HPDE6-E6E7 (cell line): ENCODE measurements at regions not wholly inside any gene's neighbourhood (a gene's known extent, or its start where the extent isn't known, plus 50 kb on each side); places are given as distances from the start of the nearest gene placed in this dataset.

Experiments used
- DNase-seq: peaks from one replicate; pipeline ENCODE4 v3.0.0; 2011; ENCODE audit warnings: missing footprints; ENCODE audit errors: extremely low spot score

DNA sequence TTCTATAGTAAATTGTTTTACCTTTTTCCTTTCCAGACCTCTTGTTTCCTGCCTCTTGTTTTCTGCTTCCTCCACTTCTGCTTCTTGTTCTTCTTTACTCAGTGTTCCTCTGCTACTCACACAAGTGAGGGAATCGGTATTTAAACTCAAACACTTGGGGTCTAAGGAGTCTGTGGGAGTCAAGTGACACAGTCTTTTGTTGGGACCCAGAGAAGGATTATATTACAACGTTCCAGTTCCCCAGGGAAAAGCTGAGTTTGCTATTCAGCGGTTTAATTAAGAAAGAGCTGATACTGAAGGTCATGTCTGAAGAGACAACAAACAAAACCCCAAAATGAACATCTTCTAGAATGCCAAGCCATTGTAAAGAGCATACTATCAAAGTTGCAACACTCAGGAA is 107.8 kb upstream of the CITED2 start:
- DNase-seq: no peak

DNA sequence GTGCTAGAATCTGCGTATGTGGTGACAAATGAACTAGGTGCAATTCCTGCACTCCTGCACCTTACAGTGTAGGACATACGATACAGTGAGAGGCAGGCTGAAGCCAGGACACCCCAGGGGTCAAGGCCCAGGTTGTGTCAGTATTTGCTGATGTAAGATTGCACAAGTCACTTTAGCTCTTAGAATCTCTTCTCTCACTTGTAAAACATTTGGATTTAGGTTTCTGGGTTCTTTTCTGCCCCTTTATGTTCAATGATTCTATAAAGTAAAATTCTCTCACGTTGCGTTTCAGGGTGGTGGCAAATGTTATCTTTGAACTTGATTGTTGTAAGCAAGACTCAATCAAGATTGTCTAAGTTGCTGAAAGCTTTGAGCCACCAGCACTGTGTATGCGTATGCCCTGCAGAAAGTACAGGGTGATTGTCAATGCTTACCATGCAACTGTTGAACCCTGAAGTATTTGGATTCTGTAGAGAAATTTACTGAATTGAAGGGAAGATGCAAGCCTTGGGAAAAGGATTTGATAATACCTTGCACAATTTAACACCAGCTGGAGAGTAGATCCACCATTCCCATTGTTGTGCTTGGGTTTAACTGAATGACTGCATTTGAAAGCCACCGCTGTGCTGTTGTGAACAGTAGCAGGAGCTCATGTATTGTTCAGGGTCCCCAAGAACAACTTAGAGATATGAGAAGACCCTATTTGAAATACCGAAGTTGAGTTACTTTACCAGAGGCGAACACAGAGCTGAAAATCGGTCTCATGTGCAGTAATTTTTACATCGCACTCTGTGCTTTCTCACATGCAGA is 106.1 kb upstream of the CITED2 start:
- DNase-seq: no peak

DNA sequence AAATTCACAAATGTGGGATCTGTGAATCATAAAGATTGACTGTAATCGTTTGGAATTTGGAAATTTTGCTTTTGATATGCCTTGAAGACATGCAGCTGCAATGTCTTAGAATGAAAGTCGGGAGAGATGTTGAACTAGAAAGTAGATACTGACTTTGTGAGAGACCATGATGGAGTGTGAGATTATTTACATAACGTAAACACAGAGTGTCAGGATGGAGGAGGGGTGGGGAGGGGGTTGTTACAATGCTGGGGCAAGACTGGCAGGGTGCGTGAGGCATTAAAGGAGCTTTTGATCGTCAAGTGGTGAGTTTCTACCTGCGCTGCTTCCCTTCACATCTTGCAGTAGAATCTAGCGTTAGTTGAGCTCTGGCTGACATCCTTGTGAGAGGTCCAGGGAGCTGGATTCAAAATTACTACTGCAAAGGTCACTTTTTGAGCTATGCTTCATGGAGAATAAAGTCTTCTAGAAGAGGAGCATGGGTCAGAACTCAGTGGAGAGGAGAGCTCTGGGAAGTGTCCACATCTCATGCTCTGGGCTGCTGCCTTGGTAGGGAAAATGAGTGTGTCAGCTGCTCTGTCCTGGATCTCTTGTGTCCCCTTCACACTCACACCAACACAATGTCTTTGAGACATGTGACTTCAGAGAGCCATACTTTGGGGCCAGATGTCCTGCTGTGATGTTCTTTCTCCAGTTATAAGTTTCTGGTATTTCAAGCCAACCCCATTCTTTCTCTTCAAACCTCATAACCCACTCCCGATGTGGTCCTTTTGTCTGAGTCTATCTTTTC is 105.2 kb upstream of the CITED2 start:
- no peak for DNase-seq

DNA sequence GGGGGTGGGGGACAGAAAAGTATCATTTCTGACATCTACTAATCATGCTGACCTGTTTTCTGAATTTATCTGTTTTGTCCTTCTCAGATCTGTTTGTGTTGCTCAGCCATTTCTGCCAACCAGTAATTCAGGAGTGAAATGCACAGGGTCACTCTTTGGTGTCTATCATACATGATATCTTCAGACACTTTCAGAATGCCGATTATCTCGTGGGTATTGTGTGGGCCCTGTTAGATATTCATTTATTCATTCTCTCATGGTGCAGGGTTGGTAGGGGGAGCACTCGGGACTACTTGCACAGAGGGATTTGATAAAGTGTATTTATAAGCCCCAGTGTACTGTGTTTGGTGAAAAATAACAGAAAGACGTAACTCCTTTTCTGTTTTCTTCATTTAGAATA is 101.2 kb upstream of the CITED2 start:
- no peak for DNase-seq

DNA sequence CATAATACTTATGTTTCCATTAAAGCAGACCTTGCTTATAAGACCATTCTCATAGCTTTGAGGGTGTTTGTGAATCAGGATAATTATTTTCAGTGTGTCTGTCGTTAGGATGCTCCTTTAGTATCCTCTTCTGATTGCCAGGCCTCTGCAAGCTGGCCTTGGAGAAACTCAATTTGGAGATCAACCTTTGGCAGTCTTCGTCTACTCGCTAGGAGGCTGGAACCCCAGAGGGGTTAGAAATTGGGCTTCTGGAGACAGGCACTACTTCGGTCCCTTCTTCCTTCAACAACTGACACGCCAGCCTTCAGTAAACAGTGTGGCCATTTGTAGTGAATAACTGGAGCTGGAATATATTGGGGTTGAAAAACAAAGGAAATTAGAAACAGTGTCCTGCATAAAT is 100.8 kb upstream of the CITED2 start:
- DNase-seq: no peak

DNA sequence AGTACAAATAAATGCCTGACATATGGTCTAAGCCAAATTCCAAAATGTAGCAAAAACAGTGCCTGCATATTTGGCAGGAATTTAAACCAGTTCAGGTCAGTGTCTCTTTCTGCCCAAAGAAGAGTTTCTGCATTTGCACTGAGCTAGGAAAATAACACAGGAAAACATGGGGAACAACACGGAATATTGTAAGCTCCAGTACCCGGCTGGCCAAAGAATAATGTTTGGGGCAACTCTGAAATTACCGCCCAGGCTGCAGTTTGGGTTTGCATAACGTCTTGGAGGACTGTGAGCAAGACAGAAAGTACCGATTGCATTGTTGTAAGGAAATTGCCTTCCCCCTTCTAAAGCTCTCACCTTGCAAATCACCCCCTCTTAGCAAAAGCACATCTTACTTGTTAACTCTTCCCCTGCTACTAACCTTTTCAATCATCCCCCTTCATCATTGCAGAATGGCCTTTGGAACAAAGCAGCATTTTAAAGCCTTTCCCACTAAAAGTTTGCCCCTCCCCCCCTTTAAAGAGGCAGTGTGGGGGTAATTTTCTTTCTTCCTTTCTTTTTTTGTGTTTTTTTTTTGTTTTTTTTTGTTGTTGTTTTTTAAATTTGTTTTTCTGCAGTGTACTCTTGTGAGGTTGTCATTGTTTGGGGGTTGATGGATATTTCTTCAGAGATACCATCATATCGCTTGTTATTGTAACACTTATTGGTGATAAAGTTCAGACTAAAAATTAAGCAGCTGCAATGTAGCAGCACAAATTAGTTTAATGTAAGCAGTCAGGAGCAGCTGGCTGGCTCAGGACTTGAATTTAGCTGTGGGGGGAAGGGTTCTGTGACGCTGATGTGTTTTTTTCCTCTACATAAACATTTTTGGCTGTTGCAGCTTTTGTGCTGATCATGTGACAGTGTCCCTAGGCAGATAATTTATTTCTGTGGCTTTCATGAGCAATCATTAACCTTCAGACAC is 100.0 kb upstream of the CITED2 start:
- no peak for DNase-seq

DNA sequence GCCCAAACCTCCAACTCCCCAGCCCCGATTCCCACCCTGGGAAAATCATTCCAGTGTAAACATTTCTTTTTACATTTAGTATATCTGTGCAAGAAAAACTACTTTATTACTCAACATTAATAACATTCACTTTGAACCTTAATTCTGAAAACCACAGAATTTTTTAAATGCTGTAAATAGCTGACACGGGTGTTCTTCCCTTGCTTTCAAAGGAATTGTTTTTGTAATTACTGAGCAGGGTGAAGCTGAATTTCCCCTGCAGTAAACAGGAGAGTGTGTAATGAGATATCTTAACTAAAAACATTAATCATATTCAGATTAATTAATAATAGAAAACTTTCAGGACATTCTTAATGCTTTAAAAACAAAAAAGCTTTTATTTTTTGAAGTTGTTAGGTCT is 99.3 kb upstream of the CITED2 start:
- DNase-seq: no peak

DNA sequence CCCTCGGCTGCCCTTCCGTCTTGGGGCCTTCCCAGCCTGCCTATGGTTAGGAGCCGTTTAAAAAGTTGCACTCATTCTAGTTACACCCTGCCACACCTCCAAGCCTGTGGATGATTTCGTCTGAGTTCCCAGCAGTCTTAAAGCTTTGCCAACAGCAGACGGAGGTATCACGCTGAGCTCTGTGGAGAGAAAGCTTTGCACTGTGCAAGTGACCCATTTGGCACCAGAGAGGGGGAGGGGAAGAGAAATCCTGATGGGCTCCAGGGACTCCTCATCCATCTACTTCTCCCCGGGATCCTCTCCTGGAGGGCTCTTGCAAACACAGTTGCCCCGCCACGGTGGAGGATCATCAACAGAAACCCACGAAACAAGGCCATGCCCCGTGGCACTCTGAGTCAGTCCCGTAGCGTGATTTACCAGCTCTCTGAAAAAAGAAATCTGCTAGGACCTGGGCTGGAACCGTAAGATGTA is 98.8 kb upstream of the CITED2 start:
- DNase-seq: no peak

DNA sequence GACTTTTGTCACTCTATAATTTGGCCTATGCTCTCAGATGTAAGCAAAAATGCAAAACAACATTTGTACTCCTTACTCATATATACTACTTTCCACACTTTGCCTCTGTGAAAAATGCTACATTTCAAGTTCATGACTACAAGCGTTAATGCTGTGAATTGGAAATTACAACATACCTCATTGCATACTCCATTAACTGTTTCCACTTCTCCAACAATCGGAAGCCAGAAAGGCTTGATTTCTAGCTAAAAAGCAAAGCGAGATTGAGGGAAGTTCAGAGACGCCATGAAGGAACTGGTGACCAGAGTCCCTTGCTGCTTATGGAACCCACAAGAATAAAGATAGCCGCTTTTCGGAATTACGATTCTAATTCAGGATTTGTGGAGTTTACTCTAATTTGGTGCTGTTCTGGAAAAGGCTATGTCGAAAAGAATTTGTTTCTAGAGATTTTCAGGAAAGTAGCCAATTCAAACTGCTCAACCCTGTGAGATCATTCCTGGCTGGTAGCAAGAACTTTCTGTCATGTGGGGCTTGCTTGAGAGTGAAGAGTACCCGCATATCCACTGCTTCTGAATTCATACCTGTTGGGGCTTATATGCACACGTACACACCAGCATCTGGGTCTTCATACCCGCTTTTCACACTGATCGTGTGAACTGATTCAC is 98.0 kb upstream of the CITED2 start:
- no peak for DNase-seq

DNA sequence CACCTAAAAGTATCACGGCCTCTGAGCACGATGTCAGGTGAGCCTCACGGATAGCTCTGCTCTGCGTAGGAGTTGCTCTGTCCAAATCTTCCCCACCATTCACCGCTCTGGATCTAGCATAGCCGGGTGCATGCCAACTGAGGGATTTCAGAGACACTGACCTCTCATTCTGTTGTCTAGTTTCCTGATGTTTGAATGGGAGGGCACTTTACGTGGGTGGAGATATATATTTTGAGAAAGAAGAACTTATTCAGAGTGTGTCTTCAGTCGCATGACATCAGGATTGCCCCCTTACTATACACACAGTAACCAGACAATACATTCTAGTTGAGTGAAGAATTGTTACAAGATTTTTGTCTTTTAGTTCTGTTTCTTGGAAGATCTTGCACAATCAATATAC is 96.5 kb upstream of the CITED2 start:
- no peak for DNase-seq

DNA sequence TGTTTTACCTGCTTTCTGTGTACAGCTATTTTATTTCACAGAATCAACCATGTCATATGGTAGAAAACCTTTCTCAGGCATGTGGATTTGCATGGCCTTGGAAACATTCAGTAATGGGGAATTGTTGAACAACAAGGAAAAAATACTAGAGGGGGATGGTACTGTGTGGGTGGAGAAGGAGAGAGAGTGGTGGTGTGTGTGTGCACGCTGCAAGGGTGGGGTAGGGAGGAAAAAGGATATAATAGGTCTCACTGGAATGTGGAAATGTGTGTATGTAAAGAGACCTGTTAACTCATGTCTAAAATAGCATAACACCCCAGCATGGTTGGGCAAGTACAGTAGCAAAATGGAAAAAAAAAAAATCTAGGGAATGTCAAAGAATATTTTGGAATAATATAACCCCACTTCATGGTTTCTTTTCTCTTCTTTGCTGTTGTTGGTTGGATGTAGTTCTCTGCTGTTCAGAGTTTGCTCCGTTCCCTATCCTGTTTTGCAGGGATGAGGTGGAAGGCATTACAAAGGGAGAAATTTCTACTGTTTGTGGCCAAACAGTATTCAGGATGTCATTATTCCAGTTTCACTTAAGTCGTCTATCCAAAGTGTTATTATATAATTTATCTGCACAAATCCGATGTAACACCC is 93.9 kb upstream of the CITED2 start:
- DNase-seq: peak; percentile 26

DNA sequence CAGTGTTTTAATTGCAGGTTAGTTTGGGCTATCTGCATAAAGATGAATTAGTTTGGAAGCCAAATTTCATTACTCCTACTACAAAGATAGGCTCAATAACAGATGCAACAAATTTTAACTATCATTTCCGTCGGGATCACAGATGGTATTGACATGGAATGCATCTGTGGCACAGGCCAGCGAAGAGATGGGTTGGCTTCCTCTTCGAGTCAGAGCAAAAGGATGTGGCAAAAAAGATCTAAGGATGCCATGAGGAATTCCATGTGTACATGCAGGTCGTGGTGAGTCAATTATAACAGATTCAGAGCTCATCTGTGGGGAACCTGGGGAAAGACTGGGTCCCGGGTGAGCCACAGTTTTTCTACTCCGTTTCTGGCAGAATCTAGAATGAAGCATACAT is 83.0 kb upstream of the CITED2 start:
- no peak for DNase-seq

DNA sequence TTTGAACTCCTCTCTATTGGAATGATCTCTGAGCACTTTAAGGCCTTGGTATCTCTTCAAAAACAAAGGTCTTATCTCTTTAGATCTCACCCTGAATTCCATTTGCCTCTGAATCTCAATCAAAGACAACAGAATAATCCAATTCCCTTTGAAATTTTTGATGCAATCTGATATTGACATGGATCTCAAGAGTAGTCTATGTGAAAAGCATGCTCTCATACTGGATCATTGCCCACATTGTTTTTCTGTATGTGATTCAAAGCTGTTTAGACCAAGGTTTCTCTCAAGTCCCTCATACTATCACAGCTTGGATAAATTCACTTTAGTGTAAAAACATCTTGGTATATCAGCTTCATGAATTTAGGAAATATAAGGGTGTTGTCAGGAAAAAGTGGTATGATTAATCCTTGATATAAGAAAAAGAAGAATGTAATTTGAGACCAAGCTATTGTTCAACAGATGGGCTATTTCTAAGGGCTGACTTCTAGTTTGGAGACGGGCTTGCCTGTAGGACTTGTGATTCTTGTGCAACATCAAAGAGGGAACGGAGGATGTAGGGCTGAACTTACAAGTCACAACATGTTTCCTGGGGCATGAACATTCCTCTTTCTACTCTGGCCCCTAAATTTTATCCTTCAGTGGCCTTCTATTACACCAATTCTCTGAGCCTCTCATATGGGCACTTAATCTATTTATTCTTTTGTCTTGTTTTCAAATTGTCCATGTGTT is 77.9 kb upstream of the CITED2 start:
- DNase-seq: peak; percentile 61

DNA sequence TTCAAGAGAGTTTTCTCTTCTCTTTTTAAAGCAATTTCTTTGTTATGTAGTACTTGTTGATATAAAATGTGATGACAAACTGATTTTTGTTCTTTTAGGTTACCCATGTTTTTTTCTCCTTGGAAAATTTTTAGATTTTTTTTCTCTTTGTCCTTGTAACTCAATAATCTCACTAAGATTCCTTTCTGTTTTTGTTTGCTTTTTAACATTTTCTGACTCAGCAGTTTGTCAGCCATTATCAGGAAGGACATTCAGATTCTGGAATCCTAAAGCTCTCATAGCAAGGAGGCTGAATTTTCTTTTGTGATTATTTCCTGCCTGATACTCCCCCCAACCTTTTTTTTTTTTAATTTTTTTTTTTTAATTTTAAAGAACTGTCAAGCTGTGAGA is 75.2 kb upstream of the CITED2 start:
- no peak for DNase-seq

DNA sequence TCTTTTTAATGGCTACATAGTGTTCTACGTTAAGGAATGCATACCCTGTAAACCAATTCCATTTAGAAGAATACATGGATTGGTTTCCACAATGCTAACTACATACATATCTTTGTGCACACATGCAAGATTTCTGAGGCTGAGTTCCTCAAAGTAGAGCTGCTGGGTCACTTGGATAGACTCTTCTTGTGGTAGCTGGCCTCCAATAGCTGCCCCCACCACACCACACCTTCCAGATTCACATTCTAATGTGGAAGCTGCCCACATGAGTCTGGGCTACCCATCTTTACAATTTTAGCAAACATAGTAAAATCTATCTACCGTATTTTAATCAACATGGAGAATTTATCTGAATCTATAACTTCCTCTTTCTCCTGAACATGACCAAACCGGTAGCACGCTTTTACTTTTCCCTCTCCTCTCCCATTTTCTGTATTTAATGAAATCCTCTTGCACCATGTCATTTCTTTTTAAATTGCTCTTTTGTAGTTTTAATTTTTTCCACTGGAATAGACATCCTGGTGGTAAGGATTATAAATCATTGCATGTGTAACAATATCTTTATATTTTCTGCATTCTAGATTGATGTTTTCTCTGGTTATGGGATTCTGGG is 74.7 kb upstream of the CITED2 start:
- DNase-seq: no peak

DNA sequence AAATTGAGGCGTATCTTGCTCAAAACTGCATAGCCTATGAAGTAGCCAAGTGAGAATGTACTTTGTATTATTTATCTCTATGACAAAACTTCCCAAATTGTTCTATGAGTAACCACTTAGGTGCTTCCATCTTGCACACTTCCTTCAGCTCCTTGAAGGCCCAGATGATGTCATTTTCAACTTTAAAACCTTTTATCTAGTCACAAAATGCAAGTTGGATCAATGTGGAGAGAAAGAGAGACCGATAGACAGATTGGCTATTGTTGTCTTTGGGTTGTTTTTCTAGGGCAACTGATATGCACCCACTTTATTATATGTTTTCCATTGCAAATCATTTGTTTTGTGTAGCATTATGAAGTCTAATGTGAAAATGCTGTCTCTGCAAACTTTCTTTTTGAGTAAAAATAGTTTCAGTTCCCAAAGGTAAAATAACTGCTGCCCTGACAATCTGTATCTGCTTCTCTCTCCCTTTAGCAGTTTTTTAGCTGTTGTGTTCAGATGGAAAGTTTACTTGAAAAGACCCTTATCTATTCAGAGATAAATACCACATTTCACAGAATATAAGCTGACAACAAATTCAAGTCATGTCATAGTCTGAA is 73.7 kb upstream of the CITED2 start:
- DNase-seq: no peak

DNA sequence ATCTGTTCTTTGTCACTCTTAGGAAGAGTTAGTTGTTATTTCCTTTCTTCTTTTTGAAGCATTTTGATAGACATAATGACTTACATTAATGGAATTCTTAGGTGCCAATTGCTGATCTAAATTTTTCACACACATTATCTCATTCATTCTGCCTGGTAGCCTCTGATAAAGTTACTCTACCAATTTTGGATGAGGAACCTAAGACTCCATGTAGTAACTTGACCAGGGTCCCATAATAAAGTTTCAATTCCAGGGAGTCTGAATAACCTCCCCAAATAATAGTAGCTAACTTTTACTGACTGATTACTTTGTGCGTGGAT is 73.2 kb upstream of the CITED2 start:
- DNase-seq: no peak

DNA sequence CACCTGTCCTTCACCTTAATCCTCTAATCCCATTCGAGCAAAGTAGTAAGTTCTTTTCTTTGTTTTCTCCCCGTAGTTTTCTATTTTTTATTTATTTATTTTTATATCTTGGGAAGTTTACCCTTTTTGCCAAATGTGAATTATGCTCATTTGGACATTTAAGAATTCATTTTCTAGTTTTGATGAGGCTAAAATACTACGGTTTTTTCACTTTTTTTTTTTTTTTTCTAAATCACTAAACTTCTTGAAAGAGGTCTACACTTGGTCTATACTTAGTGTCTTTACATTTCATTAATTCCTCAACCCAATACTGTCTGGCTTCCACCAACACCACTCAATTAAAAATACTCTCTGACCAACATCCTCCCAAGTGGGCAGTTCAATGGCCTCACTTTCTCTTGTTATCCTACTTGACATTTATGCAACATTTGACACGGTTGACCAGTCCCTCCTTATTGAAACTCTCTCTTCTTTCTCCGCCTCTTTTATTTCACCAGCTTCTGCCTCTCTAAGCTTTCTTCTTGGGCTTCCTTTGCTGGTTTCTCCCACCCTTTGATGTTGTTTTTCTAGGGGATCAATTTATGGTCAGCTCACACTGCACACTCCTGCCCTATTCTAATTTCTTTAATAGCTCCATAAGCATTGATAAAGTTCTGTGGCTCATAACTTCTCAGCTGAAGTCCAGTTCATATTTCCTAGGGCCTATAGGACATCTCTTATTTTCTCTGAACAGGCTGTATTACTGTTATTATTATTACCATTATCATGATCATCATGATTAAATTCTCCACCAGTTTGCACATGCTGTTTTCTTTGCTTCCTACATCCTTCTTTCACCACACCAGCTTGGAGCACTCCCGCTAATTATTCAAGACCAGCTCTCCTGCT is 72.6 kb upstream of the CITED2 start:
- no peak for DNase-seq
